BLaER1 treated with 17β-estradiol and CSF1 and Interleukin-3, amounts not matched to agents 10 nM and 100 nM (cell line): ENCODE measurements at regions not wholly inside any gene's neighbourhood (a gene's known extent, or its start where the extent isn't known, plus 50 kb on each side); places are given as distances from the start of the nearest gene placed in this dataset.
A peak's percentile ranks its signal among the peaks of the same experiment; 100 is the strongest.

Experiments used
- H3K27ac ChIP-seq, 11 experiments: shearing (Covaris generic); formaldehyde crosslinking; 2 replicates each; pipeline ENCODE4 v1.8.1; 2022
- H3K27me3 ChIP-seq, 11 experiments: shearing (Covaris generic); formaldehyde crosslinking; 2 replicates each; pipeline ENCODE4 v1.8.1; 2022
- H3K36me3 ChIP-seq, 11 experiments: shearing (Covaris generic); formaldehyde crosslinking; 2 replicates each; pipeline ENCODE4 v1.8.1; 2022
- H3K4me1 ChIP-seq, 10 experiments: shearing (Covaris generic); formaldehyde crosslinking; 2 replicates each; pipeline ENCODE4 v1.8.1; 2022
- H3K4me2 ChIP-seq, 11 experiments: shearing (Covaris generic); formaldehyde crosslinking; 2 replicates each; pipeline ENCODE4 v1.8.1; 2022
- H3K4me3 ChIP-seq, 10 experiments: shearing (Covaris generic); formaldehyde crosslinking; 2 replicates each; pipeline ENCODE4 v1.8.1; 2022
- H3K9ac ChIP-seq, 11 experiments: shearing (Covaris generic); formaldehyde crosslinking; 2 replicates each; pipeline ENCODE4 v1.8.1; 2022
- H3K9me3 ChIP-seq, 11 experiments: shearing (Covaris generic); formaldehyde crosslinking; replicated peaks in 1 of 11; 2 replicates each; pipeline ENCODE4 v1.8.1; 2022
- H4K20me1 ChIP-seq, 11 experiments: shearing (Covaris generic); formaldehyde crosslinking; 2 replicates each; pipeline ENCODE4 v1.8.1; 2022
- Cebpa-rat ChIP-seq, 11 experiments: shearing (Covaris generic); IDR thresholded peaks; 2 replicates each; pipeline ENCODE4 v1.8.1; 2022

GRCh38 chr9:89807101-89807395, 202.2 kb downstream of the GADD45G start:
- peaks cover 0 to 22% (median 7%) of the 10 kb centered on the region in 10 experiments; a peak in 8 of 20 replicates for H3K4me1 ChIP-seq
- H3K27ac ChIP-seq = no peak overlapping the region
- H3K9ac ChIP-seq = no peak overlapping the region
- no peak overlapping the region for H3K4me3 ChIP-seq
- H4K20me1 ChIP-seq = no peaks in the 10 kb centered on the region
- H3K4me2 ChIP-seq = peak overlapping the region in 1 of 11 experiments; percentile 23; a peak in 1 of 22 replicates
- H3K27me3 ChIP-seq = no peaks in the 10 kb centered on the region
- no peaks in the 10 kb centered on the region for H3K36me3 ChIP-seq
- no peaks in the 10 kb centered on the region for H3K9me3 ChIP-seq
- TF ChIP-seq Cebpa-rat (IDR thresholded peaks at IDR 0.05) = no peak

- Histone ChIP-seq H3K4me3 (no peak overlapping the region), H4K20me1 (no peaks in the 10 kb centered on the region), H3K4me2 (peak overlapping the region in 5 of 11 experiments; percentile 6 to 33 (median 22); a peak in 6 of 22 replicates), H3K36me3 (no peaks in the 10 kb centered on the region), H3K27me3 (no peaks in the 10 kb centered on the region), H3K27ac (no peak overlapping the region), H3K4me1 (peaks cover 0 to 22% (median 7%) of the 10 kb centered on the region in 10 experiments; a peak in 8 of 20 replicates), H3K9ac (no peak overlapping the region), H3K9me3 (no peaks in the 10 kb centered on the region)
- TF ChIP-seq Cebpa-rat (IDR thresholded peaks at IDR 0.05) = no peak
These were observed 202.9 kb downstream of the GADD45G start for GRCh38 chr9:89807682-89808075.

- Histone ChIP-seq H3K9ac (no peak overlapping the region), H3K4me1 (peaks cover 0 to 20% (median 6%) of the 10 kb centered on the region in 10 experiments; a peak in 9 of 20 replicates), H3K27ac (no peak overlapping the region), H3K36me3 (no peaks in the 10 kb centered on the region), H3K9me3 (no peaks in the 10 kb centered on the region), H3K4me2 (peak overlapping the region in 4 of 11 experiments; percentile 6 to 33 (median 16); a peak in 5 of 22 replicates), H4K20me1 (no peaks in the 10 kb centered on the region), H3K4me3 (no peak overlapping the region), H3K27me3 (no peaks in the 10 kb centered on the region)
- TF ChIP-seq Cebpa-rat (IDR thresholded peaks at IDR 0.05) = no peak
These were observed 203.4 kb downstream of the GADD45G start for GRCh38 chr9:89808076-89808755.

GRCh38 chr9:89808756-89809181, 204.0 kb downstream of the GADD45G start:
- TF ChIP-seq Cebpa-rat (IDR thresholded peaks at IDR 0.05) = no peak
- Histone ChIP-seq H3K4me2 (no peak overlapping the region), H3K27me3 (no peaks in the 10 kb centered on the region), H3K4me3 (no peak overlapping the region), H3K36me3 (no peaks in the 10 kb centered on the region), H3K27ac (no peak overlapping the region), H3K9ac (no peak overlapping the region), H3K9me3 (no peaks in the 10 kb centered on the region), H4K20me1 (no peaks in the 10 kb centered on the region), H3K4me1 (peaks cover under 1 to 15% (median 5%) of the 10 kb centered on the region in 10 experiments; a peak in 12 of 20 replicates)

- Histone ChIP-seq H3K9ac (no peak overlapping the region), H3K9me3 (no peaks in the 10 kb centered on the region), H4K20me1 (no peaks in the 10 kb centered on the region), H3K27ac (no peak overlapping the region), H3K36me3 (no peaks in the 10 kb centered on the region), H3K4me1 (peaks cover 13 to 28% (median 21%) of the 10 kb centered on the region in 10 experiments), H3K4me2 (no peak overlapping the region), H3K27me3 (no peaks in the 10 kb centered on the region), H3K4me3 (no peak overlapping the region)
- TF ChIP-seq Cebpa-rat (IDR thresholded peaks at IDR 0.05) = no peak
These were observed 205.6 kb downstream of the GADD45G start for GRCh38 chr9:89810431-89810830.

GRCh38 chr9:89811356-89811755, 206.5 kb downstream of the GADD45G start:
- no peak overlapping the region for H3K4me2 ChIP-seq
- H3K4me1 ChIP-seq = peaks cover 22 to 38% (median 31%) of the 10 kb centered on the region in 10 experiments
- H3K9ac ChIP-seq = no peak overlapping the region

GRCh38 chr9:89811886-89812450, 207.2 kb downstream of the GADD45G start:
- H3K27ac ChIP-seq = no peak overlapping the region
- H3K4me2 ChIP-seq = no peak overlapping the region
- H3K9ac ChIP-seq = no peak overlapping the region
- H3K4me3 ChIP-seq = no peak overlapping the region
- no peaks in the 10 kb centered on the region for H4K20me1 ChIP-seq
- peaks cover 23 to 38% (median 32%) of the 10 kb centered on the region in 10 experiments for H3K4me1 ChIP-seq
- H3K27me3 ChIP-seq = no peaks in the 10 kb centered on the region
- H3K9me3 ChIP-seq = no peaks in the 10 kb centered on the region
- TF ChIP-seq Cebpa-rat (IDR thresholded peaks at IDR 0.05) = no peak
- H3K36me3 ChIP-seq = no peaks in the 10 kb centered on the region

More at GRCh38 chr9:89811356-89811755, 206.5 kb downstream of the GADD45G start:
- TF ChIP-seq Cebpa-rat (IDR thresholded peaks at IDR 0.05) = no peak
- H4K20me1 ChIP-seq = no peaks in the 10 kb centered on the region
- no peaks in the 10 kb centered on the region for H3K36me3 ChIP-seq
- no peak overlapping the region for H3K4me3 ChIP-seq
- no peaks in the 10 kb centered on the region for H3K9me3 ChIP-seq
- no peaks in the 10 kb centered on the region for H3K27me3 ChIP-seq
- no peak overlapping the region for H3K27ac ChIP-seq

- H3K27me3 ChIP-seq = no peaks in the 10 kb centered on the region
- no peaks in the 10 kb centered on the region for H3K9me3 ChIP-seq
- H3K27ac ChIP-seq = no peak overlapping the region
- no peak for TF ChIP-seq Cebpa-rat (IDR thresholded peaks at IDR 0.05)
- H3K4me1 ChIP-seq = peaks cover 23 to 35% (median 30%) of the 10 kb centered on the region in 10 experiments
- H3K9ac ChIP-seq = no peak overlapping the region
- H3K4me2 ChIP-seq = no peak overlapping the region
- H3K4me3 ChIP-seq = no peak overlapping the region
- H3K36me3 ChIP-seq = no peaks in the 10 kb centered on the region
- H4K20me1 ChIP-seq = no peaks in the 10 kb centered on the region
These were observed 207.9 kb downstream of the GADD45G start for GRCh38 chr9:89812556-89813181.

GRCh38 chr9:89813482-89813881, 208.7 kb downstream of the GADD45G start:
- Histone ChIP-seq H3K27ac (no peak overlapping the region), H3K9ac (no peak overlapping the region), H3K27me3 (no peaks in the 10 kb centered on the region), H4K20me1 (no peaks in the 10 kb centered on the region), H3K4me2 (peak overlapping the region in 1 of 11 experiments; percentile 9; a peak in 2 of 22 replicates), H3K4me3 (no peak overlapping the region), H3K4me1 (peaks cover 23 to 31% (median 28%) of the 10 kb centered on the region in 10 experiments; a peak in 19 of 20 replicates), H3K36me3 (no peaks in the 10 kb centered on the region), H3K9me3 (no peaks in the 10 kb centered on the region)
- no peak for TF ChIP-seq Cebpa-rat (IDR thresholded peaks at IDR 0.05)
